Astrocyte (in vitro differentiated cells and primary cell): ENCODE measurements at regions not wholly inside any gene's neighbourhood (a gene's known extent, or its start where the extent isn't known, plus 50 kb on each side); places are given as distances from the start of the nearest gene placed in this dataset.

ENCODE experiments used
- DNase-seq: peaks from one replicate; pipeline ENCODE4 v3.0.0-alpha.2; 2010; ENCODE audit warnings: low read depth
- FAIRE-seq: peaks from 2 replicates; lab custom pipeline; 2011; peaks lifted over from hg19 to GRCh38; lab: Jason Lieb, UNC
- H2AFZ ChIP-seq: 2 replicates; pipeline ENCODE4 v1.6.0; 2012; ENCODE audit warnings: low read depth, low read length, inconsistent platforms
- H3K27ac ChIP-seq: 2 replicates; pipeline ENCODE4 v1.5.1; 2011; ENCODE audit warnings: low read depth, low read length, inconsistent platforms
- H3K27me3 ChIP-seq: 2 replicates; pipeline ENCODE4 v1.6.0; 2011; ENCODE audit warnings: low read length, inconsistent platforms; ENCODE audit not compliant: insufficient read depth
- H3K36me3 ChIP-seq: 2 replicates; pipeline ENCODE4 v1.5.1; 2011; ENCODE audit warnings: low read length, inconsistent platforms; ENCODE audit not compliant: insufficient read depth
- H3K4me1 ChIP-seq: 2 replicates; pipeline ENCODE4 v1.5.1; 2011; ENCODE audit warnings: low read length, inconsistent platforms; ENCODE audit not compliant: insufficient read depth
- H3K4me2 ChIP-seq: 2 replicates; pipeline ENCODE4 v1.6.0; 2012; ENCODE audit warnings: low read length, inconsistent platforms
- H3K4me3 ChIP-seq: 2 replicates; pipeline ENCODE4 v1.5.1; 2011; ENCODE audit warnings: low read depth, mild to moderate bottlenecking, low read length, inconsistent platforms; ENCODE audit not compliant: insufficient read depth
- H3K79me2 ChIP-seq: 2 replicates; pipeline ENCODE4 v1.6.0; 2012; ENCODE audit warnings: mild to moderate bottlenecking, low read length, inconsistent platforms; ENCODE audit not compliant: insufficient read depth
- H3K9ac ChIP-seq: 2 replicates; pipeline ENCODE4 v1.6.0; 2012; ENCODE audit warnings: mild to moderate bottlenecking, low read length, inconsistent platforms
- H3K9me3 ChIP-seq: 2 replicates; pipeline ENCODE4 v1.5.1; 2012; ENCODE audit warnings: low read depth, mild to moderate bottlenecking, low read length, inconsistent platforms; ENCODE audit not compliant: insufficient read depth
- H4K20me1 ChIP-seq: 2 replicates; pipeline ENCODE4 v1.6.0; 2012; ENCODE audit warnings: low read length, inconsistent platforms; ENCODE audit not compliant: insufficient read depth
- H3K27ac Mint-ChIP-seq: one replicate; pipeline ENCODE4 v1.8.0; 2021; ENCODE audit warnings: mild to moderate bottlenecking, mixed read lengths; ENCODE audit not compliant: unreplicated experiment
- H3K27me3 Mint-ChIP-seq: one replicate; pipeline ENCODE4 v1.8.0; 2021; ENCODE audit warnings: low read depth, mixed read lengths; ENCODE audit not compliant: unreplicated experiment
- H3K36me3 Mint-ChIP-seq: one replicate; pipeline ENCODE4 v1.8.0; 2021; ENCODE audit warnings: low read depth, mixed read lengths; ENCODE audit not compliant: unreplicated experiment
- H3K4me1 Mint-ChIP-seq: one replicate; pipeline ENCODE4 v1.8.0; 2021; ENCODE audit warnings: low read depth, mixed read lengths; ENCODE audit not compliant: unreplicated experiment
- H3K4me3 Mint-ChIP-seq: one replicate; pipeline ENCODE4 v1.8.0; 2021; ENCODE audit warnings: mild to moderate bottlenecking, moderate library complexity, mixed read lengths; ENCODE audit not compliant: unreplicated experiment
- H3K9me3 Mint-ChIP-seq: one replicate; pipeline ENCODE4 v1.8.0; 2021; ENCODE audit warnings: mild to moderate bottlenecking, mixed read lengths; ENCODE audit not compliant: unreplicated experiment
- EZH2 ChIP-seq: IDR thresholded peaks from 2 replicates; pipeline ENCODE4 v1.6.1; 2012; ENCODE audit warnings: mild to moderate bottlenecking, low read length, inconsistent platforms; ENCODE audit not compliant: insufficient read depth
- TF ChIP-seq, protein P1 (sequence below): IDR thresholded peaks from 2 replicates; pipeline ENCODE4 v1.5.1; 2011; ENCODE audit warnings: low read depth, mild to moderate bottlenecking, inconsistent platforms, low read length, moderate library complexity; ENCODE audit not compliant: insufficient read depth

DNA sequence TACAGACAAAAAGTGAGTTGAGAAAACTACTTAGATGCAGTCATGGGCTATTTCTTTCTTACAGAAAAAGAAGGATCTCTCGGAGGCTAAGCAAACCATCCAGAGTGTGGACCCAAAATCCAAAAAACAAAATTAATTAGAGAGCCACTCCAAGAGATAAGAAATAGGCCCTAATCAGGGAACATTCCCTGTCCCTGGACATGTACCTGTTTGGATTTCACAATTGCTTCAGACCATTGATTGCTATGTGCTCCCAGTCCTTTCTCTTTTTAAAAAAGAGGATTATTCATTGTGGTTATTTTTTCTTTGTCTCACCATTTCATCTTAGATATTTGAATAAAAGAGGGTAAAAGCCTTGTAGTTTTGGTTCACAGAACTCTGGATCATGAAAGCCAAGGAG is 549.9 kb downstream of the ETNK1 start:
- no peaks in the 10 kb centered on the region for H3K27me3 Mint-ChIP-seq
- H3K9me3 Mint-ChIP-seq: peaks cover 1% of the 10 kb centered on the region

DNA sequence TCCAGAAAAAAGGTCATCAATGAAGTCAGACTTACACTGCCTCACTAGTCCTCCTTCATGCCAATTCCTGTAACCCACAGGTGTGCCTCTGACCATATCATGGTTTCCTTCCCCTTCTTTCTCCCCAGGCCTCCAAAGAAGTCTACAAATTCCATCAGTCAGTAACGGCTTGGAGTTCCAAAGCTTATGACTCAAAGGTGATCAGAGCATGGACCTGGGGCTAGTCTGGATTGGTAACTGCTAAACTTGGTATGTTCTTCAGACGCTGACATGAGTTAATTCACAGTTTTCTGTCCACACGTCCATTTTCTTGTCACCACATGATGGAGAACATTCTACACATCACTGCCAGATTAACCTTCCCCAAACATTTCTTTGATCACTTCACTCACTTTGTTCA is 560.4 kb downstream of the ETNK1 start:
- Histone ChIP-seq H3K4me1 (no peaks in the 10 kb centered on the region), H3K4me2 (no peak overlapping the region), H3K9me3 (no peaks in the 10 kb centered on the region), H3K27ac (no peak overlapping the region), H2AFZ (no peak overlapping the region), H3K36me3 (no peaks in the 10 kb centered on the region), H3K4me3 (no peak overlapping the region), H3K27me3 (no peaks in the 10 kb centered on the region), H3K79me2 (no peaks in the 10 kb centered on the region), H3K9ac (no peak overlapping the region), H4K20me1 (no peaks in the 10 kb centered on the region)
- Mint-ChIP-seq H3K27me3 (no peaks in the 10 kb centered on the region), H3K27ac (no peak overlapping the region), H3K4me3 (no peak overlapping the region), H3K9me3 (no peaks in the 10 kb centered on the region), H3K4me1 (no peaks in the 10 kb centered on the region), H3K36me3 (no peaks in the 10 kb centered on the region)
- DNase-seq (no peak), FAIRE-seq (no peak)
- no peak for TF ChIP-seq EZH2
- TF ChIP-seq, protein P1, sequence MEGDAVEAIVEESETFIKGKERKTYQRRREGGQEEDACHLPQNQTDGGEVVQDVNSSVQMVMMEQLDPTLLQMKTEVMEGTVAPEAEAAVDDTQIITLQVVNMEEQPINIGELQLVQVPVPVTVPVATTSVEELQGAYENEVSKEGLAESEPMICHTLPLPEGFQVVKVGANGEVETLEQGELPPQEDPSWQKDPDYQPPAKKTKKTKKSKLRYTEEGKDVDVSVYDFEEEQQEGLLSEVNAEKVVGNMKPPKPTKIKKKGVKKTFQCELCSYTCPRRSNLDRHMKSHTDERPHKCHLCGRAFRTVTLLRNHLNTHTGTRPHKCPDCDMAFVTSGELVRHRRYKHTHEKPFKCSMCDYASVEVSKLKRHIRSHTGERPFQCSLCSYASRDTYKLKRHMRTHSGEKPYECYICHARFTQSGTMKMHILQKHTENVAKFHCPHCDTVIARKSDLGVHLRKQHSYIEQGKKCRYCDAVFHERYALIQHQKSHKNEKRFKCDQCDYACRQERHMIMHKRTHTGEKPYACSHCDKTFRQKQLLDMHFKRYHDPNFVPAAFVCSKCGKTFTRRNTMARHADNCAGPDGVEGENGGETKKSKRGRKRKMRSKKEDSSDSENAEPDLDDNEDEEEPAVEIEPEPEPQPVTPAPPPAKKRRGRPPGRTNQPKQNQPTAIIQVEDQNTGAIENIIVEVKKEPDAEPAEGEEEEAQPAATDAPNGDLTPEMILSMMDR: no peak

More for the DNA sequence above, 549.9 kb downstream of the ETNK1 start:
- Mint-ChIP-seq H3K36me3 (no peaks in the 10 kb centered on the region), H3K4me3 (no peak overlapping the region), H3K27ac (no peak overlapping the region), H3K4me1 (no peaks in the 10 kb centered on the region)
- Histone ChIP-seq H3K27me3 (no peaks in the 10 kb centered on the region), H3K9me3 (no peaks in the 10 kb centered on the region), H3K9ac (no peak overlapping the region), H2AFZ (no peak overlapping the region), H3K4me2 (no peak overlapping the region), H3K79me2 (no peaks in the 10 kb centered on the region), H4K20me1 (no peaks in the 10 kb centered on the region), H3K4me1 (no peaks in the 10 kb centered on the region), H3K36me3 (no peaks in the 10 kb centered on the region), H3K4me3 (no peak overlapping the region), H3K27ac (no peak overlapping the region)
- DNase-seq (no peak), FAIRE-seq (no peak)
- TF ChIP-seq, protein P1: no peak
- no peak for TF ChIP-seq EZH2

DNA sequence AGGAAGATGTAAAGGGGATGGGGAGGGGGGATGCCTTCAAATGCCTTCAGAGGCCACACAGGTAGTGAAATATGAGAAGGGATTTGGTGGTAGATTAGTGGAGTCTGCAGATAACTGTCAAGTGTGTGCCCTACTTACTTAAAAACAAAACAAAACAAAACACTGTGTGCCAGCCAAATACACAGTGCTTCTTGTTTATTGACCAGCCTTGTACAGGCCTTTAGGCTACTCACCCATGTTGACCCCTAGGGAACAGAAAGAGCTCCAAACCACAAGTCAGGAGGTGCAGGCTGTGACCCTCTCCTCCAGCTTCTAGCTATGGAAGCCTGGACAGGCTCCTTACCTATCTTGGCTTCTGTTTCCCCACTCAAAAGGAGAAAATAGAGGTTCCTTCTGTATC is 562.0 kb downstream of the ETNK1 start:
- Mint-ChIP-seq H3K9me3 (no peaks in the 10 kb centered on the region), H3K4me3 (no peak overlapping the region), H3K36me3 (no peaks in the 10 kb centered on the region), H3K27me3 (no peaks in the 10 kb centered on the region), H3K4me1 (no peaks in the 10 kb centered on the region), H3K27ac (no peak overlapping the region)
- no peak overlapping the region for H3K27ac ChIP-seq
- DNase-seq: no peak
- no peaks in the 10 kb centered on the region for H3K9me3 ChIP-seq
- no peak overlapping the region for H3K4me2 ChIP-seq
- H3K79me2 ChIP-seq: no peaks in the 10 kb centered on the region
- no peak overlapping the region for H3K4me3 ChIP-seq
- H3K9ac ChIP-seq: no peak overlapping the region
- no peak overlapping the region for H2AFZ ChIP-seq
- H3K4me1 ChIP-seq: no peaks in the 10 kb centered on the region
- FAIRE-seq: no peak
- no peaks in the 10 kb centered on the region for H3K27me3 ChIP-seq
- TF ChIP-seq, protein P1: no peak
- no peak for TF ChIP-seq EZH2
- no peaks in the 10 kb centered on the region for H3K36me3 ChIP-seq
- H4K20me1 ChIP-seq: no peaks in the 10 kb centered on the region
